GM12873 (cell line): ENCODE measurements at regions not wholly inside any gene's neighbourhood (a gene's known extent, or its start where the extent isn't known, plus 50 kb on each side); places are given as distances from the start of the nearest gene placed in this dataset.

Experiments
- CTCF ChIP-seq: IDR thresholded peaks from 2 replicates; pipeline ENCODE4 v1.5.1; 2012; ENCODE audit warnings: low read depth, mild to moderate bottlenecking, moderate library complexity, low read length, control low read depth; ENCODE audit not compliant: insufficient read depth; ENCODE audit errors: missing control alignments

GRCh38 chr22:49193348-49193747, 634.3 kb downstream of the BRD1 start:
- no peak for TF ChIP-seq CTCF

GRCh38 chr22:49192857-49193250, 634.8 kb downstream of the BRD1 start:
- no peak for TF ChIP-seq CTCF

DNA sequence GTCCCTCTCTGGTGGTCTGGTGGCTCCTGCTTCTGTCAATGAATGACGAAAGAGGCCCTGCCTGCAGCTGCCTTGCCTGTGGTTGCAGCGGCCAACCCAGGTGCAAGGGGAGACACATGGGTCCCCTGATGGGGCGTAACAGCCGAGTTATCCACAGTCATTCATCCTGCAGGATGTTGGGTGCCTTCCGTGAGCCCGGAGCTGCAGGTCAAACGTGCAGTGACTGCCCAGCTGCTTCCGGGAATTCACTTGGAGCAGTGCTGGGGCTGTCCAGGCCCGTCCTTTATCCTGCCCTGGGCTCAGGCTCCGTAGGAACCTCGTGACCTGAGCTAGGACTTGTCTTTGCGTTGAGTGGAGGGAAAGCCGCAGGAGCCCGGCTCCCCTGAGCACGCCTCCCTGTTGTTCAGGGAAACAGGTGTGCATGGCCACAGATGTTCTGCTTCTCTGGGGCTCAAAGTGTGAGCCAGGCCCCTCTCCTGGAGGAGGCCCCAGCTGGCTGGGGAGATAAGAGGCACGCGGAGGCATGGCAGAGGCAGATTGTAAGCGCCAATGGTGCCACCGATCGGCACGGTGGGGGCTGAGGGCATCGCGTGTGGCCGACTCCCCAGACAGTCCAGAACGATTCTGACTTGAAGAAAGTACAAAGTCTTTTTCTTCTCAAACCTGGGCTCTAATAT, 635.4 kb downstream of the BRD1 start:
- no peak for TF ChIP-seq CTCF

DNA sequence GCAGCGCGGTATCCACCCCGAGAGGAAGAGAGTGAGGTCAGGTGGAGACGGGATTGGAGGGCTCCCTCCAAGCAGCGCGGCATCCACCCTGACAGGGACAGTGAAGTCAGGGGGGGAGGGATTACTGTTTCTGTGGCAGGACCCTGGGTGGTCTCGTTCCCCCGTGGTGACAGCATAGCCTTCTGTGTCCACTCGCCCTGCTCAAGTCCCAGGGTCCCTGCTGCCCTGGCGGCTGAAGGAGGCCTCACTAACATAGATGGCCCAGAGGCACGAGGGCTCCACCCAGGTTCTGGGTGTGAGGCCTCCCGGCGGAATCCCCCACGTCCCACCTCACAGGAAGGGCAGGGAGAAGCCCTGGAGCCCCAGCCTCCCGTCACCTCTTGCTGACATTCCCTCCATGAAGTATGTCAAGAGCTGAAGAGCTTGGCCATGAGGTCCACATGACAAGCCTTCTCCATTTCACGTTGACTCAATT, 636.1 kb downstream of the BRD1 start:
- no peak for TF ChIP-seq CTCF

DNA sequence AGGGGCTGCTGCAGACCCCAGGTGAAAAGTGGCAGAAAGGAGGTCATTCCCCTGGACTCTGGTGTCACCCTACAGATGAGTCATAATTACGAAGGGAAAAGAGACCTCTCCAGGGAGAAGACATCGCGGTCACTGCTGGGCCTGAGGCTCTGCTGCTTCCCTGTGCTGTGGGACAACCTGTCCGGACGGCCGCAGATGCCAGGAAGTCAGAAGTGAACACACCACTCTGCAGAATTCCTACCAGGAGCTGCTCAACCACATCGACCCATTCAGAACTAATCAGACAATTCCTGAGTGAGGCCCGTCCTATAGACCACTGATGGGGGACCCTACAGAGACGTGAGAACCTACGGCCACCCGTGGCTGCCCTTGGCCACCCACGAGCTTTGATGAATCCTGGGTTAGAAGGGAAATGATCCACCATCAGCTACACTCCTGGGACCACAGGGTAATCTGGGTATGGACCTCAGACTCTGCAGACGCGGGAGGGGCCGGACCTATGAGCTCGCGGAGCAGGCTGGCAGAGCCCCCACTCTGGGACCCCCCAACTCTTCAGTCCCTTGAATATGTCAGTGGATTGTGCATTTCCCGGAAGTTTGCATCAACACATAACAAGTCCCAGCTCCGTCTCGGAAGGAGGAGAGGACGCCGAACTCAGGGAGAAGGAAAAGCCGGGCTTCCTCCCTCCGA, 636.7 kb downstream of the BRD1 start:
- TF ChIP-seq CTCF: no peak

DNA sequence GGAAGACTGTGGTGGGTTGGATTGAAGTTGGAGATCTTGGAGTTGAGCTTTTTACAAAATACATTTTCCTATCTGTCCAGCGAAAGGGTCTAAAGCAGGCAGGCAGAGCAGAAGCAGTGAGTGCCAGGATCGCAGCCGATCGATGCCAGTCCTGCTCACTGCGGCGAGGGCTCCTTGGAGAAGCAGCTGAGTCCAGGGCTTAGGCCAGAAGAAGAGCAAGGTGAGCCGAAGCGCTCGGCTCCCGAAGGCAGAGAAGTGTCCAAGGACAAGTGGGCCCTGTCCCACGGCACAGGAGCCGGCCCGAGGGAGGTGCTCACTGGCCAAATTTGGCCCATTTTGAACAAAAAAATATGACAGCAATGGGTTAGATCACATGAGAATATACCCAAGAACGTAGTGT, 637.8 kb downstream of the BRD1 start:
- TF ChIP-seq CTCF: no peak

DNA sequence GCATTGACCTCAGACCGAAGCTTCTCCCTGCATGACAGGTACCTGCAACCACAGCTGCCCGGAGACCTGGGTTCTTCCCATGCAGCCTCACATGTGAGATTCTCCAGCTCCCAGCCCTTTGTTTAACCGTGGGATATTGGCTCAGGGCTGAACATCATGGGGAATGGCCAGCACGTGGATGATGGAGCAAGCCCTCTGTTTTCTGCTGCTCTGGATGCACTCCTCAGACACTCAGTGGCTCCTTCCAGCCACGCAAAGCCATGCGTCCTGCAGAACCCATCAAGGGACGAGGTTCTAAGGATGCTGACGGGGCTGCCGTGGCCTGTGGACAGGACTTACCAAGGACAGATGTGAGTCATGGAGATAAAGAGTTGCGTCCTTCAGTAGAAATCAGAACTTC, 639.1 kb downstream of the BRD1 start:
- no peak for TF ChIP-seq CTCF
